ENCODE measurements at regions not wholly inside any gene's neighbourhood (a gene's known extent, or its start where the extent isn't known, plus 50 kb on each side); places are given as distances from the start of the nearest gene placed in this dataset.

DNA sequence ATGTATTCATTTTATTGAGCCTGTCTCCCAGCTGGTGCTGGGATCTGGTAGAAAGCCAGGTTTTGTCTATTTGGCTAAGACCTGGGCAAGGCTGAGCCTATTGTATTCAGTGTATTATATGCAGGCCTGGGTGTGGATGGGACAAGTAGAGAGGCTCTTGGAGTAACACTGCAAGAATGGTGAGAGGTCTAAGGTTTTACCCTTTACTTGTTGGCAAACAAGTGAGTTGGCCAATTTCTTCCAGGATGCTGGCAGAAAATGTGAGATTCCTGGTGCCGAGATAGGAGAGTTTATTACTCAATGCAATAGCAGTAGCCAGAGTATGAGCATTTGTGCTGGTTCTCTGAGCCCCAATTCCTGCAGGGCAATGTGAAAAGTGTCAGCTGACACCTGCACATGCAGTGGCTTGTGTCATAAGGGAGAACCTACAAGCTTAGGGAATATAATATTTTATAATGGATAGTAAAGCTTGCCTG lies 141.7 kb upstream of the PRLR start:
- no peak for TF ChIP-seq POLR2A (IDR thresholded peaks at IDR 0.05)
- TF ChIP-seq, protein P1, sequence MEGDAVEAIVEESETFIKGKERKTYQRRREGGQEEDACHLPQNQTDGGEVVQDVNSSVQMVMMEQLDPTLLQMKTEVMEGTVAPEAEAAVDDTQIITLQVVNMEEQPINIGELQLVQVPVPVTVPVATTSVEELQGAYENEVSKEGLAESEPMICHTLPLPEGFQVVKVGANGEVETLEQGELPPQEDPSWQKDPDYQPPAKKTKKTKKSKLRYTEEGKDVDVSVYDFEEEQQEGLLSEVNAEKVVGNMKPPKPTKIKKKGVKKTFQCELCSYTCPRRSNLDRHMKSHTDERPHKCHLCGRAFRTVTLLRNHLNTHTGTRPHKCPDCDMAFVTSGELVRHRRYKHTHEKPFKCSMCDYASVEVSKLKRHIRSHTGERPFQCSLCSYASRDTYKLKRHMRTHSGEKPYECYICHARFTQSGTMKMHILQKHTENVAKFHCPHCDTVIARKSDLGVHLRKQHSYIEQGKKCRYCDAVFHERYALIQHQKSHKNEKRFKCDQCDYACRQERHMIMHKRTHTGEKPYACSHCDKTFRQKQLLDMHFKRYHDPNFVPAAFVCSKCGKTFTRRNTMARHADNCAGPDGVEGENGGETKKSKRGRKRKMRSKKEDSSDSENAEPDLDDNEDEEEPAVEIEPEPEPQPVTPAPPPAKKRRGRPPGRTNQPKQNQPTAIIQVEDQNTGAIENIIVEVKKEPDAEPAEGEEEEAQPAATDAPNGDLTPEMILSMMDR (IDR thresholded peaks at IDR 0.05): no peak
- no peak for TF ChIP-seq POLR2AphosphoS5 (IDR thresholded peaks at IDR 0.05)
